ENCODE measurements at regions not wholly inside any gene's neighbourhood (a gene's known extent, or its start where the extent isn't known, plus 50 kb on each side); places are given as distances from the start of the nearest gene placed in this dataset.

- DNase-seq: no peak
- intact Hi-C loops (cut with DNase I): no loop called here
- H3K27me3 ChIP-seq: no peaks in the 10 kb centered on the region
- H3K36me3 ChIP-seq (replicated peaks in 1 of 2): no peaks in the 10 kb centered on the region
- 60 to 85% (median 66%) methylated on average over 2 of the region's 2 CpGs for WGBS, 4 donors
- no peak overlapping the region for H3K27ac ChIP-seq
- TF ChIP-seq, protein P1, sequence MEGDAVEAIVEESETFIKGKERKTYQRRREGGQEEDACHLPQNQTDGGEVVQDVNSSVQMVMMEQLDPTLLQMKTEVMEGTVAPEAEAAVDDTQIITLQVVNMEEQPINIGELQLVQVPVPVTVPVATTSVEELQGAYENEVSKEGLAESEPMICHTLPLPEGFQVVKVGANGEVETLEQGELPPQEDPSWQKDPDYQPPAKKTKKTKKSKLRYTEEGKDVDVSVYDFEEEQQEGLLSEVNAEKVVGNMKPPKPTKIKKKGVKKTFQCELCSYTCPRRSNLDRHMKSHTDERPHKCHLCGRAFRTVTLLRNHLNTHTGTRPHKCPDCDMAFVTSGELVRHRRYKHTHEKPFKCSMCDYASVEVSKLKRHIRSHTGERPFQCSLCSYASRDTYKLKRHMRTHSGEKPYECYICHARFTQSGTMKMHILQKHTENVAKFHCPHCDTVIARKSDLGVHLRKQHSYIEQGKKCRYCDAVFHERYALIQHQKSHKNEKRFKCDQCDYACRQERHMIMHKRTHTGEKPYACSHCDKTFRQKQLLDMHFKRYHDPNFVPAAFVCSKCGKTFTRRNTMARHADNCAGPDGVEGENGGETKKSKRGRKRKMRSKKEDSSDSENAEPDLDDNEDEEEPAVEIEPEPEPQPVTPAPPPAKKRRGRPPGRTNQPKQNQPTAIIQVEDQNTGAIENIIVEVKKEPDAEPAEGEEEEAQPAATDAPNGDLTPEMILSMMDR (IDR thresholded peaks at IDR 0.05): no peak
- no peak for TF ChIP-seq POLR2A (IDR thresholded peaks at IDR 0.05)
- H3K4me1 ChIP-seq (replicated peaks in 1 of 2): no peaks in the 10 kb centered on the region
- no peaks in the 10 kb centered on the region for H3K9me3 ChIP-seq (replicated peaks in 1 of 3)
- H3K4me3 ChIP-seq: no peak overlapping the region
These were observed 231.3 kb upstream of the SATB1 start for GRCh38 chr3:18656410-18656809.

DNA sequence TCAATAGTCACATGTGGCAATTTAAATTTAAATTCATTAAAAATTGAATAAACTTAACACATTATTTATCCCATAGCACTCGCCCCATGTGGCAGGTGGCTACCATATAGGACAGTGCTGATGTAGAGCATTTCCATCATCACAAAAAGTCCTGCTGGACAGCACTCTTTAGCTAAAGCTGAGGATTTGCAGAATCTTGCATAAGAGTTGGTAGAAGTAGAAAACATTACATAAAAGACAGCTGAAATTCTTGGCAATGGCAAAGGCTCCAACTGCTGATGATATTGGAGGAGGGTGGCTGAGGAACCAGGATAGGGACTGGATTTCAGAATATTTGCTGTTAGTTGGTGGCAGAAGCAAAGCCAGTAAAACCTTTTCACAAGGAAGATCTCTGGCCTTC lies 230.7 kb upstream of the SATB1 start:
- 61 to 80% (median 64%) methylated on average over 1 of the region's 1 CpG for WGBS, 4 donors
- no peaks in the 10 kb centered on the region for H3K36me3 ChIP-seq (replicated peaks in 1 of 2)
- H3K4me1 ChIP-seq (replicated peaks in 1 of 2): no peaks in the 10 kb centered on the region
- DNase-seq: no peak
- TF ChIP-seq, protein P1 (IDR thresholded peaks at IDR 0.05): no peak
- no peak for TF ChIP-seq POLR2A (IDR thresholded peaks at IDR 0.05)
- no peaks in the 10 kb centered on the region for H3K27me3 ChIP-seq
- intact Hi-C loops (cut with DNase I): no loop called here
- H3K27ac ChIP-seq: no peak overlapping the region
- H3K9me3 ChIP-seq (replicated peaks in 1 of 3): no peaks in the 10 kb centered on the region
- no peak overlapping the region for H3K4me3 ChIP-seq

DNA sequence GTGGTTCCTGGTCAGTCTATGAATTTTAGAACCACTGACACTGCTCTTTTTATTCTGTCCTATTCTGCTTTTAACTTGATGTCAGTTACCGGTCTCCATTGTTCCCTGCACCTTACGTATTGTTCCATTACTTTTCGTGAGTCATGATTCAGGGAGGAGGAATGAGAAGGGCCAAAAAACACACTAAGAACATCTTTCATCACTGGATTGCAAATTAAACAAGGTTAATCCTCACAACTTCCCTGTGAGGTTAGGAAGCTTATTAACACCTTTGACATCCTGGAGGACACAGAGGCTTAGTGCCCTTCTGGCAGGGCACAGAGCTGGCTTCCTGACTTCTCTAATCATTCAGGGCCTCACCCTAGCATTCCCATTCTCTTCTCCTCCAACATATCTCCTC lies 227.6 kb upstream of the SATB1 start:
- H3K36me3 ChIP-seq (replicated peaks in 1 of 2): no peaks in the 10 kb centered on the region
- no peak for DNase-seq
- no peak overlapping the region for H3K27ac ChIP-seq
- H3K9me3 ChIP-seq (replicated peaks in 1 of 3): no peaks in the 10 kb centered on the region
- intact Hi-C loops (cut with DNase I): no loop called here
- no peak overlapping the region for H3K4me3 ChIP-seq
- TF ChIP-seq, protein P1 (IDR thresholded peaks at IDR 0.05): no peak
- TF ChIP-seq POLR2A (IDR thresholded peaks at IDR 0.05): no peak
- no peaks in the 10 kb centered on the region for H3K27me3 ChIP-seq
- H3K4me1 ChIP-seq (replicated peaks in 1 of 2): no peaks in the 10 kb centered on the region
- WGBS, 4 donors: 73 to 93% (median 88%) methylated on average over 3 of the region's 3 CpGs

DNA sequence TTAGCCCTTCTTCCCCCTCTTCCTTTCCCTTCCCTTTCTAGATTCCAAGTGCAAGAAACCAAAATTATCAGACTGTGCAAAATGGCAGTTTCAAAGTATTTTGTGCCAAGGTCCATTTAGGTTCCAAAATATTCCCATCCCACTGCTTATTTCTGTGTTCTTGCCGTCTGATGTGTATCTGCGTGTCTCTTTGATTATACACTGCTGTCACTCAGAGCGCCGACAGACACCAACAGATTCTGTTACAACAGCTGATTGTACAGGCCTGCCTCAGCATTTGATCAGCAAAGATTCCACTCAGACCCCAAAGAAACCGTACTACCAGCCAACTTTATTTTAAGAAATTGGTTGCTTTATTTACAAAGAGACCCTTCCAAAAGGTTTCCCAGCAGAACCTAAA lies 225.6 kb upstream of the SATB1 start:
- Histone ChIP-seq H3K4me3 (no peak overlapping the region), H3K27me3 (no peaks in the 10 kb centered on the region), H3K27ac (no peak overlapping the region), H3K36me3 (replicated peaks in 1 of 2) (no peaks in the 10 kb centered on the region), H3K4me1 (replicated peaks in 1 of 2) (no peaks in the 10 kb centered on the region), H3K9me3 (replicated peaks in 1 of 3) (no peaks in the 10 kb centered on the region)
- 81 to 87% (median 85%) methylated on average over 5 of the region's 5 CpGs for WGBS, 4 donors
- DNase-seq: no peak
- no peak for TF ChIP-seq POLR2A (IDR thresholded peaks at IDR 0.05)
- TF ChIP-seq, protein P1 (IDR thresholded peaks at IDR 0.05): no peak
- intact Hi-C loops (cut with DNase I): no loop called here

Measured in adrenal gland (tissue), 9 donors.